ENCODE measurements at regions not wholly inside any gene's neighbourhood (a gene's known extent, or its start where the extent isn't known, plus 50 kb on each side); places are given as distances from the start of the nearest gene placed in this dataset.

GRCh38 chr1:184919892-184920291 is 54.4 kb downstream of the NIBAN1 start:
- H3K27me3 ChIP-seq (ENCODE audit: insufficient read depth, low read depth): no peaks in the 10 kb centered on the region
- POLR2A ChIA-PET (ENCODE audit: unreplicated experiment): interaction anchor here (0.6 kb wide), 1 partner anchor 171 kb away, joined by 4 read pairs; no protein-coding TSS in a partner anchor
- intact Hi-C loops (cut with micrococcal nuclease; ENCODE audit: unreplicated experiment): no loop called here
- TF ChIP-seq EZH2 (IDR thresholded peaks at IDR 0.05; ENCODE audit: low read depth) (no peak), CTCF (conservative IDR thresholded peaks at IDR 0.05) (no peak)
- H3K79me2 ChIP-seq (ENCODE audit: low read depth): no peaks in the 10 kb centered on the region
- H3K27ac ChIP-seq: no peak overlapping the region
- H3K9me3 ChIP-seq (ENCODE audit: insufficient read depth, low read depth): 0 out of 2 replicates have a peak, but pooled peaks cover 4% of the 10 kb centered on the region
- H3F3A ChIP-seq (ENCODE audit: insufficient read depth, low read depth): no peaks in the 10 kb centered on the region
- 0 out of 2 replicates have a peak, but pooled peaks cover 3% of the 10 kb centered on the region for H4K20me1 ChIP-seq (ENCODE audit: insufficient read depth)
- CTCF ChIA-PET: no interaction called here
- no peak overlapping the region for H3K4me2 ChIP-seq
- no peaks in the 10 kb centered on the region; the same call in 1 of the 2 replicates for H3K9me2 ChIP-seq (ENCODE audit: insufficient read depth)
- no peak overlapping the region for H2AFZ ChIP-seq
- H3K36me3 ChIP-seq (ENCODE audit: low read depth): no peaks in the 10 kb centered on the region
- no peak for DNase-seq
- BruUV-seq (replicated peaks): no TSS peak
- no peak overlapping the region for H3K4me3 ChIP-seq
- no peaks in the 10 kb centered on the region for H3K4me1 ChIP-seq (replicated peaks; ENCODE audit: insufficient read depth)

- no peak overlapping the region for H3K4me3 ChIP-seq
- H3K4me2 ChIP-seq: no peak overlapping the region
- H3K79me2 ChIP-seq (ENCODE audit: low read depth): no peaks in the 10 kb centered on the region
- DNase-seq: no peak
- BruUV-seq (replicated peaks): no TSS peak
- H3K27ac ChIP-seq: no peak overlapping the region
- POLR2A ChIA-PET (ENCODE audit: unreplicated experiment): no interaction called here
- no peaks in the 10 kb centered on the region for H3K9me3 ChIP-seq (ENCODE audit: insufficient read depth, low read depth)
- H3K4me1 ChIP-seq (replicated peaks; ENCODE audit: insufficient read depth): no peaks in the 10 kb centered on the region
- intact Hi-C loops (cut with micrococcal nuclease; ENCODE audit: unreplicated experiment): no loop called here
- no peaks in the 10 kb centered on the region for H3K36me3 ChIP-seq (ENCODE audit: low read depth)
- no peaks in the 10 kb centered on the region for H3K9me2 ChIP-seq (ENCODE audit: insufficient read depth)
- H2AFZ ChIP-seq: no peak overlapping the region
- peaks cover 3% of the 10 kb centered on the region; the same call in 1 of the 2 replicates for H4K20me1 ChIP-seq (ENCODE audit: insufficient read depth)
- H3F3A ChIP-seq (ENCODE audit: insufficient read depth, low read depth): no peaks in the 10 kb centered on the region
- TF ChIP-seq CTCF (conservative IDR thresholded peaks at IDR 0.05): no peak
- no peak for TF ChIP-seq EZH2 (IDR thresholded peaks at IDR 0.05; ENCODE audit: low read depth)
- no peaks in the 10 kb centered on the region for H3K27me3 ChIP-seq (ENCODE audit: insufficient read depth, low read depth)
- CTCF ChIA-PET: no interaction called here
Measured at GRCh38 chr1:184915463-184916090, 58.7 kb downstream of the NIBAN1 start.

GRCh38 chr1:184914149-184914548 is 60.2 kb downstream of the NIBAN1 start:
- Histone ChIP-seq H3K27me3 (ENCODE audit: insufficient read depth, low read depth) (no peaks in the 10 kb centered on the region), H3K27ac (no peak overlapping the region), H4K20me1 (ENCODE audit: insufficient read depth) (peaks cover 3% of the 10 kb centered on the region; the same call in 1 of the 2 replicates), H2AFZ (no peak overlapping the region), H3K4me3 (no peak overlapping the region), H3F3A (ENCODE audit: insufficient read depth, low read depth) (no peaks in the 10 kb centered on the region), H3K9me2 (ENCODE audit: insufficient read depth) (no peaks in the 10 kb centered on the region), H3K9me3 (ENCODE audit: insufficient read depth, low read depth) (no peaks in the 10 kb centered on the region), H3K4me1 (replicated peaks; ENCODE audit: insufficient read depth) (no peaks in the 10 kb centered on the region), H3K4me2 (no peak overlapping the region), H3K79me2 (ENCODE audit: low read depth) (no peaks in the 10 kb centered on the region), H3K36me3 (ENCODE audit: low read depth) (no peaks in the 10 kb centered on the region)
- ChIA-PET CTCF (no interaction called here), POLR2A (ENCODE audit: unreplicated experiment) (no interaction called here)
- no peak for DNase-seq
- no TSS peak for BruUV-seq (replicated peaks)
- TF ChIP-seq EZH2 (IDR thresholded peaks at IDR 0.05; ENCODE audit: low read depth): no peak
- TF ChIP-seq CTCF (conservative IDR thresholded peaks at IDR 0.05): no peak
- intact Hi-C loops (cut with micrococcal nuclease; ENCODE audit: unreplicated experiment): no loop called here

All from PC-9 (cell line).